Fibroblast of lung (primary cell): ENCODE measurements at regions not wholly inside any gene's neighbourhood (a gene's known extent, or its start where the extent isn't known, plus 50 kb on each side); places are given as distances from the start of the nearest gene placed in this dataset.

Experiments
- DNase-seq, 2 donors: peaks; one replicate each; pipeline versions ENCODE4 v3.0.0 to v3.0.0-alpha.2; 2010; ENCODE audit warnings: low read depth in 2 of 2
- H2AFZ ChIP-seq: 2 replicates; pipeline ENCODE4 v1.5.1; 2012; ENCODE audit warnings: low read length, control low read depth, inconsistent platforms
- H3K27ac ChIP-seq: 2 replicates; pipeline ENCODE4 v1.5.1; 2011; ENCODE audit warnings: low read length, control low read depth; ENCODE audit not compliant: insufficient read depth
- H3K27me3 ChIP-seq: 2 replicates; pipeline ENCODE4 v1.5.1; 2011; ENCODE audit warnings: mild to moderate bottlenecking, low read length; ENCODE audit not compliant: control insufficient read depth, insufficient read depth
- H3K36me3 ChIP-seq: 2 replicates; pipeline ENCODE4 v1.5.1; 2011; ENCODE audit warnings: low read length; ENCODE audit not compliant: control insufficient read depth, insufficient read depth
- H3K4me1 ChIP-seq: 2 replicates; pipeline ENCODE4 v1.5.1; 2011; ENCODE audit warnings: low read length; ENCODE audit not compliant: control insufficient read depth, insufficient read depth; ENCODE audit errors: extremely low read depth
- H3K4me2 ChIP-seq: 2 replicates; pipeline ENCODE4 v1.5.1; 2011; ENCODE audit warnings: low read length, control low read depth; ENCODE audit not compliant: insufficient read depth; ENCODE audit errors: extremely low read depth
- H3K4me3 ChIP-seq, 4 experiments: fragments of 200-600 bp in 1 of 4; sonication (generic) in 1 of 4; replicated peaks in 1 of 4; 2 replicates each; pipeline ENCODE4 v1.5.1; 2011 to 2016; ENCODE audit warnings: low read length in 4 of 4, low read depth in 3 of 4, mild to moderate bottlenecking in 3 of 4, control low read depth in 2 of 4, inconsistent platforms in 1 of 4, mixed read lengths in 1 of 4; ENCODE audit not compliant: insufficient read depth in 1 of 4; ENCODE audit errors: control extremely low read depth in 1 of 4
- H3K79me2 ChIP-seq: 2 replicates; pipeline ENCODE4 v1.5.1; 2012; ENCODE audit warnings: mild to moderate bottlenecking, low read length, inconsistent platforms; ENCODE audit not compliant: control insufficient read depth, insufficient read depth
- H3K9ac ChIP-seq: 2 replicates; pipeline ENCODE4 v1.5.1; 2011; ENCODE audit warnings: mild to moderate bottlenecking, low read length, control low read depth; ENCODE audit not compliant: insufficient read depth
- H3K9me3 ChIP-seq: 2 replicates; pipeline ENCODE4 v1.5.1; 2012; ENCODE audit warnings: low read depth, low read length; ENCODE audit not compliant: control insufficient read depth, insufficient read depth
- H4K20me1 ChIP-seq: 2 replicates; pipeline ENCODE4 v1.5.1; 2011; ENCODE audit warnings: low read length; ENCODE audit not compliant: control insufficient read depth, insufficient read depth; ENCODE audit errors: extremely low read depth
- CTCF ChIP-seq, 2 donors: IDR thresholded peaks in 1 of 2; conservative IDR thresholded peaks in 1 of 2; 1 replicate in 1 of 2; 2 replicates in 1 of 2; pipeline ENCODE4 v1.5.1; 2011 to 2012; ENCODE audit warnings: low read length in 2 of 2, control low read depth in 1 of 2, inconsistent platforms in 1 of 2, low read depth in 1 of 2, mild to moderate bottlenecking in 1 of 2
- EZH2 ChIP-seq: IDR thresholded peaks from 2 replicates; pipeline ENCODE4 v1.5.1; 2012; ENCODE audit warnings: low read length, control low read depth, mild to moderate bottlenecking; ENCODE audit errors: missing control alignments

- no peaks in the 10 kb centered on the region for H3K36me3 ChIP-seq
- H3K9ac ChIP-seq, result no peak overlapping the region
- no peak overlapping the region for H2AFZ ChIP-seq
- no peaks in the 10 kb centered on the region for H3K4me1 ChIP-seq
- H3K9me3 ChIP-seq, result no peaks in the 10 kb centered on the region
- no peaks in the 10 kb centered on the region for H4K20me1 ChIP-seq
- no peaks in the 10 kb centered on the region for H3K27me3 ChIP-seq
- H3K79me2 ChIP-seq, result no peaks in the 10 kb centered on the region
- DNase-seq, result no peak
- no peak overlapping the region for H3K27ac ChIP-seq
- TF ChIP-seq CTCF (conservative IDR thresholded peaks at IDR 0.05 in 1 of 2, IDR thresholded peaks at IDR 0.05 in 1 of 2; ENCODE audit: low read depth in 1 of 2, low read length in 2 of 2), result no peak
- TF ChIP-seq EZH2, result no peak
- no peak overlapping the region for H3K4me3 ChIP-seq
- H3K4me2 ChIP-seq, result no peak overlapping the region
These were observed 432.3 kb upstream of the TSHZ3 start for GRCh38 chr19:31781542-31781941.

- Histone ChIP-seq H3K9me3 (no peaks in the 10 kb centered on the region), H3K9ac (no peak overlapping the region), H3K4me3 (no peak overlapping the region), H3K36me3 (no peaks in the 10 kb centered on the region), H3K27ac (no peak overlapping the region), H4K20me1 (no peaks in the 10 kb centered on the region), H3K4me1 (no peaks in the 10 kb centered on the region), H3K4me2 (no peak overlapping the region), H3K79me2 (no peaks in the 10 kb centered on the region), H3K27me3 (no peaks in the 10 kb centered on the region), H2AFZ (no peak overlapping the region)
- DNase-seq, result no peak
- TF ChIP-seq EZH2 (no peak), CTCF (conservative IDR thresholded peaks at IDR 0.05 in 1 of 2, IDR thresholded peaks at IDR 0.05 in 1 of 2; ENCODE audit: low read depth in 1 of 2, low read length in 2 of 2) (no peak)
These were observed 434.4 kb upstream of the TSHZ3 start for GRCh38 chr19:31783592-31783991.

DNA sequence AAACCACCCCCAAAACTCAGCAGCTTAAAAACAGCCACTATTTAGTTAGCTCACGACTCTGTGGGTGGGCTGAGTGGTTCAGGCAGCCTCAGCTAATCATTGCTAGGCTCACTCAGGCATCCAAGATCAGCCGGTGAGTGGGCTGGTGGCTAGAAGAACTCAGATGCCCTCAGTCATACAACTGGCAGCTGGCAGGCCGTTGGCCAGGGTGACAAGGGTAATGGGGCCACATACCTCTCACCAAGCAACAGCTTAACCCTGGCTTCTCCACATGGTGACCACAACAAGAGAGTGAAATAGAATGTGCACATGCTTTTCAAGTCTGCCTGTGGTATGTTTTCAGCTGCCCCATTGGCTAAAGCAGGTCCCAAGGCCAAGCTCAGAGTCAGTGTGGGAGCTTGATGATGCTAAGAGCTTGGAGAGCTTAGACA lies 435.4 kb upstream of the TSHZ3 start:
- no peak overlapping the region for H2AFZ ChIP-seq
- no peak overlapping the region for H3K27ac ChIP-seq
- no peaks in the 10 kb centered on the region for H3K27me3 ChIP-seq
- H3K9me3 ChIP-seq, result no peaks in the 10 kb centered on the region
- no peaks in the 10 kb centered on the region for H3K79me2 ChIP-seq
- no peaks in the 10 kb centered on the region for H4K20me1 ChIP-seq
- TF ChIP-seq CTCF (conservative IDR thresholded peaks at IDR 0.05 in 1 of 2, IDR thresholded peaks at IDR 0.05 in 1 of 2; ENCODE audit: low read depth in 1 of 2, low read length in 2 of 2), result no peak
- no peak for TF ChIP-seq EZH2
- no peak overlapping the region for H3K9ac ChIP-seq
- no peak overlapping the region for H3K4me2 ChIP-seq
- peak; percentile 1 to 20 for DNase-seq
- H3K4me1 ChIP-seq, result no peaks in the 10 kb centered on the region
- no peak overlapping the region for H3K4me3 ChIP-seq
- H3K36me3 ChIP-seq, result no peaks in the 10 kb centered on the region
